Caco-2 (cell line): ENCODE measurements at regions not wholly inside any gene's neighbourhood (a gene's known extent, or its start where the extent isn't known, plus 50 kb on each side); places are given as distances from the start of the nearest gene placed in this dataset.

ENCODE experiments used
- BruUV-seq: library from RNA; stranded (reverse); fragments of 400-500 nt; replicated peaks from 2 replicates; lab custom pipeline; 2021; lab: Mats Ljungman, UMichigan
- CTCF ChIA-PET: fragments of 300-600 bp; sonication (Branson Sonifier 250); formaldehyde crosslinking; loops from one replicate; lab custom pipeline; 2022; ENCODE audit warnings: antibody characterized with exemption; lab: Charles Lee
- POLR2A ChIA-PET: fragments of 300-600 bp; sonication (Branson Sonifier 250); formaldehyde crosslinking; loops from one replicate; lab custom pipeline; 2022; ENCODE audit warnings: antibody characterized with exemption; lab: Charles Lee
- DNase-seq, 2 experiments: peaks; one replicate each; pipeline versions ENCODE4 v3.0.0 to v3.0.0-alpha.2; 2020 to 2022
- H3K27me3 ChIP-seq: replicated peaks from 2 replicates; pipeline ENCODE4 v1.6.0; 2011; ENCODE audit warnings: low read length; ENCODE audit not compliant: control insufficient read depth, insufficient read depth
- H3K36me3 ChIP-seq: 2 replicates; pipeline ENCODE4 v1.5.1; 2011; ENCODE audit warnings: low read length; ENCODE audit not compliant: control insufficient read depth, insufficient read depth
- H3K4me1 ChIP-seq: fragments of 250-450 bp; sonication (Bioruptor Pico); 2 replicates; pipeline ENCODE4 v1.5.1; 2020; ENCODE audit warnings: mild to moderate bottlenecking
- H3K4me3 ChIP-seq: 2 replicates; pipeline ENCODE4 v1.5.1; 2011; ENCODE audit warnings: low read depth, mild to moderate bottlenecking, control low read depth, low read length
- H3K9me3 ChIP-seq: fragments of 250-450 bp; sonication (Bioruptor Pico); 2 replicates; pipeline ENCODE4 v1.5.1; 2020; ENCODE audit warnings: mild to moderate bottlenecking, moderate library complexity
- H3K27ac Mint-ChIP-seq: one replicate; pipeline ENCODE4 v1.8.0; 2022; ENCODE audit warnings: mixed read lengths; ENCODE audit not compliant: unreplicated experiment
- H3K27me3 Mint-ChIP-seq: one replicate; pipeline ENCODE4 v1.8.0; 2022; ENCODE audit warnings: mixed read lengths; ENCODE audit not compliant: insufficient read depth, unreplicated experiment
- H3K36me3 Mint-ChIP-seq: one replicate; pipeline ENCODE4 v1.8.0; 2022; ENCODE audit warnings: mild to moderate bottlenecking, mixed read lengths; ENCODE audit not compliant: insufficient read depth, unreplicated experiment
- H3K4me1 Mint-ChIP-seq: one replicate; pipeline ENCODE4 v1.8.0; 2022; ENCODE audit warnings: low read depth, mixed read lengths; ENCODE audit not compliant: unreplicated experiment
- H3K4me3 Mint-ChIP-seq: one replicate; pipeline ENCODE4 v1.8.0; 2022; ENCODE audit warnings: mild to moderate bottlenecking, moderate library complexity, mixed read lengths; ENCODE audit not compliant: unreplicated experiment
- H3K9me3 Mint-ChIP-seq: one replicate; pipeline ENCODE4 v1.8.0; 2022; ENCODE audit warnings: mixed read lengths; ENCODE audit not compliant: unreplicated experiment
- intact Hi-C: fragments of 100-400 bp; cut with micrococcal nuclease; formaldehyde crosslinking; loops from one replicate; pipeline ENCODE4 v1.10.0; 2022; ENCODE audit not compliant: unreplicated experiment
- TF ChIP-seq, protein P1 (sequence below), 2 experiments: fragments of 200-600 bp in 1 of 2; IDR thresholded peaks; 1 replicate in 1 of 2; 2 replicates in 1 of 2; pipeline versions ENCODE4 v1.5.1 to v1.8.0; 2011 to 2022; ENCODE audit warnings: antibody characterized with exemption in 1 of 2, control low read depth in 1 of 2, inconsistent platforms in 1 of 2, low read depth in 1 of 2, low read length in 1 of 2, mild to moderate bottlenecking in 1 of 2, moderate library complexity in 1 of 2; ENCODE audit not compliant: insufficient read depth in 1 of 2, severe bottlenecking in 1 of 2, unreplicated experiment in 1 of 2

DNA sequence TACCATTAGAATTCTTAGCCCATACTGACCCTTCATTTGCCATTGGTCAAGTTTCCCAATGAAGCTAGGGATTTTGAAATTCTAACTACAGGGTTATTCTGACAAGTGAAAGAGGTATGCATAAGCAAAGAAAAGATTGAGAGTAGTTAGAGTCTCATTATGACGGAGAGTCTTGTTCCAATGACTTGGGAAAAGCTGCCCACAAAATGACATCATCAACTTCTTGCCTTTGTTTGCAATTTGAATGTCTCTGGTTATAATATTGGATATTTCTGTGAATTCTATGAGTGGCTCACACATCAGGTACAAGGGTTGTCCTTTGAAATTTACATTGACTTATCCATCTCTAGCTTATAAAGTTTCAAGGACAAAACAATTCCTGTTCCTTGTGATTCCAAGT lies 772.2 kb downstream of the TRIB2 start:
- CTCF ChIA-PET: no interaction called here

DNA sequence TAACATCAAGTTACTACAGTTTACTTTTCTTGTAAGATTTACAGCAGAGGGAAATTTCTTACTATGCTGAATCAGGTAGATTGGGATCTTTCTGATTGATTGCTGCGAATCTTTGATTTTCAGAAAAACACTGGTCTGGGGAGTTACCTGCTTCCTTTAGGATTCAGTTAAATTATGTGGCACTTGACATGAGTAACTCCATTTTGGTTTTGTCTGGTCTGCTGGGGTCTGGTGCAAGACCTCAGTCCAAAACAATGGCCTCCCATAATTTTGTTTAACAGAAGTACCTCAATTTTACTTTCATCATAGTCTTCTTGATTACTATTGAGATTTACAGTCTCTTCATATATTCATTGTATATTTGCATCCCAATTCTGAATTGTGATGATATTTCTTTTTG lies 775.5 kb downstream of the TRIB2 start:
- DNase-seq: no peak
- Histone ChIP-seq H3K27me3 (no peaks in the 10 kb centered on the region), H3K9me3 (no peaks in the 10 kb centered on the region), H3K4me3 (no peak overlapping the region), H3K36me3 (no peaks in the 10 kb centered on the region), H3K4me1 (no peaks in the 10 kb centered on the region)
- TF ChIP-seq, protein P1, sequence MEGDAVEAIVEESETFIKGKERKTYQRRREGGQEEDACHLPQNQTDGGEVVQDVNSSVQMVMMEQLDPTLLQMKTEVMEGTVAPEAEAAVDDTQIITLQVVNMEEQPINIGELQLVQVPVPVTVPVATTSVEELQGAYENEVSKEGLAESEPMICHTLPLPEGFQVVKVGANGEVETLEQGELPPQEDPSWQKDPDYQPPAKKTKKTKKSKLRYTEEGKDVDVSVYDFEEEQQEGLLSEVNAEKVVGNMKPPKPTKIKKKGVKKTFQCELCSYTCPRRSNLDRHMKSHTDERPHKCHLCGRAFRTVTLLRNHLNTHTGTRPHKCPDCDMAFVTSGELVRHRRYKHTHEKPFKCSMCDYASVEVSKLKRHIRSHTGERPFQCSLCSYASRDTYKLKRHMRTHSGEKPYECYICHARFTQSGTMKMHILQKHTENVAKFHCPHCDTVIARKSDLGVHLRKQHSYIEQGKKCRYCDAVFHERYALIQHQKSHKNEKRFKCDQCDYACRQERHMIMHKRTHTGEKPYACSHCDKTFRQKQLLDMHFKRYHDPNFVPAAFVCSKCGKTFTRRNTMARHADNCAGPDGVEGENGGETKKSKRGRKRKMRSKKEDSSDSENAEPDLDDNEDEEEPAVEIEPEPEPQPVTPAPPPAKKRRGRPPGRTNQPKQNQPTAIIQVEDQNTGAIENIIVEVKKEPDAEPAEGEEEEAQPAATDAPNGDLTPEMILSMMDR (IDR thresholded peaks at IDR 0.05; ENCODE audit: insufficient read depth in 1 of 2, low read depth in 1 of 2, low read length in 1 of 2, severe bottlenecking in 1 of 2, unreplicated experiment in 1 of 2): no peak
- ChIA-PET POLR2A (no interaction called here), CTCF (no interaction called here)
- intact Hi-C loops: no loop called here
- BruUV-seq: no TSS peak
- Mint-ChIP-seq H3K9me3 (no peaks in the 10 kb centered on the region), H3K4me3 (no peak overlapping the region), H3K4me1 (no peaks in the 10 kb centered on the region), H3K27ac (no peak overlapping the region), H3K27me3 (peaks cover 3% of the 10 kb centered on the region), H3K36me3 (no peaks in the 10 kb centered on the region)

More for the DNA sequence above, 772.2 kb downstream of the TRIB2 start:
- DNase-seq: no peak
- no peak overlapping the region for H3K4me3 ChIP-seq
- H3K9me3 Mint-ChIP-seq: no peaks in the 10 kb centered on the region
- no TSS peak for BruUV-seq
- H3K27ac Mint-ChIP-seq: no peak overlapping the region
- no peaks in the 10 kb centered on the region for H3K27me3 ChIP-seq
- no peaks in the 10 kb centered on the region for H3K4me1 ChIP-seq
- no peak overlapping the region for H3K4me3 Mint-ChIP-seq
- H3K27me3 Mint-ChIP-seq: peaks cover 6% of the 10 kb centered on the region
- intact Hi-C loops: no loop called here
- no peaks in the 10 kb centered on the region for H3K36me3 ChIP-seq
- POLR2A ChIA-PET: no interaction called here
- H3K36me3 Mint-ChIP-seq: no peaks in the 10 kb centered on the region
- no peaks in the 10 kb centered on the region for H3K4me1 Mint-ChIP-seq
- H3K9me3 ChIP-seq: no peaks in the 10 kb centered on the region
- TF ChIP-seq, protein P1 (IDR thresholded peaks at IDR 0.05; ENCODE audit: insufficient read depth in 1 of 2, low read depth in 1 of 2, low read length in 1 of 2, severe bottlenecking in 1 of 2, unreplicated experiment in 1 of 2): no peak

DNA sequence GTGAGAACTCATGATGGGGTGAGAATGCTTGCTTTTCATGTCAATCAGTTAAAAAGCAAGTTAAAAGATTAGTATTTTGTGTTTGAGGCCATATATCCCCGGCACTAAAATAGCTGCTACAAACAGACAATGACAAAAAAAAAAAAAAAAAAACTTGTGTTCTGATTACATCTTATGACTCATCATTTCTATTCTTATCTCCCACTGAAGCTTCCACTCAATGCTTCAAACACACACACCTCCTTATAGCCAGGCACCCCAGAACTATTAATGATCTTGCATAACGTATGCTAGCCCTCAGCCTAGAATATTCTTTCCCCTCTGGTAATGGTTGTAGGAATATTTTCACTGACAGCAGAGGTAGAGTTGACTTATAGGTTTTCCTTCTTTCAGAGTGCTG lies 778.3 kb downstream of the TRIB2 start:
- no peak overlapping the region for H3K4me3 Mint-ChIP-seq
- ChIA-PET POLR2A (no interaction called here), CTCF (no interaction called here)
- no peaks in the 10 kb centered on the region for H3K9me3 ChIP-seq
- DNase-seq: no peak
- H3K36me3 Mint-ChIP-seq: no peaks in the 10 kb centered on the region
- no peaks in the 10 kb centered on the region for H3K4me1 Mint-ChIP-seq
- TF ChIP-seq, protein P1 (IDR thresholded peaks at IDR 0.05; ENCODE audit: insufficient read depth in 1 of 2, low read depth in 1 of 2, low read length in 1 of 2, severe bottlenecking in 1 of 2, unreplicated experiment in 1 of 2): no peak
- no peaks in the 10 kb centered on the region for H3K9me3 Mint-ChIP-seq
- no peaks in the 10 kb centered on the region for H3K36me3 ChIP-seq
- H3K27me3 ChIP-seq: no peaks in the 10 kb centered on the region
- intact Hi-C loops: no loop called here
- BruUV-seq: no TSS peak
- no peaks in the 10 kb centered on the region for H3K4me1 ChIP-seq
- peaks cover 3% of the 10 kb centered on the region for H3K27me3 Mint-ChIP-seq
- H3K4me3 ChIP-seq: no peak overlapping the region
- no peak overlapping the region for H3K27ac Mint-ChIP-seq
